Renal cortical epithelial cell (primary cell): ENCODE measurements at regions not wholly inside any gene's neighbourhood (a gene's known extent, or its start where the extent isn't known, plus 50 kb on each side); places are given as distances from the start of the nearest gene placed in this dataset.
"Not testable (repeated sequence)": the region's sequence is repeated elsewhere in the genome, so short reads cannot be mapped to it uniquely, and the experiment has no call there.

Source experiments
- DNase-seq: peaks from one replicate; pipeline ENCODE4 v3.0.0-alpha.2; 2011; ENCODE audit warnings: low read depth

GRCh38 chr1:185681034-185681633 is 53.1 kb upstream of the HMCN1 start:
- peak; percentile 63 for DNase-seq

GRCh38 chr1:185680453-185680852 is 53.7 kb upstream of the HMCN1 start:
- no peak for DNase-seq

GRCh38 chr1:185679220-185679619 is 55.0 kb upstream of the HMCN1 start:
- DNase-seq: no peak

DNA sequence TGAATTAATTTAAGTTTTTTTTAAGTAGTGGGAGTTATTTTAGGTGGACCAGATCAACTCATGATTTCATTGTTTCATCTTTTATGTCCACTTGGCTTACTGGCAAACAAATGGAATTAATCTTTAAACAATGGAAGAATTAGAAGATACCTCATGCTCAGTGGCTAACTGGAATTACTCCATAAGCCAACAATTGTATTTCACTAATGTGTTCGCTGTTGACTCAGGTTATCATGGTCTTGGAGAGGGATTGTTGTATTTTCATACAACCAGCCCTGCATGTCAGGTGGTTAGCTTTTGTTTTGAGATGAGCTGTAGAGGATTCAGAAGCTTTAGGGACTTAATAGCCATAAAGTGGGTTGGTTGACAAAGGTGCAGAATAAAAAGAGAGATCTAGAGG is 57.2 kb upstream of the HMCN1 start:
- peak; percentile 82 for DNase-seq

DNA sequence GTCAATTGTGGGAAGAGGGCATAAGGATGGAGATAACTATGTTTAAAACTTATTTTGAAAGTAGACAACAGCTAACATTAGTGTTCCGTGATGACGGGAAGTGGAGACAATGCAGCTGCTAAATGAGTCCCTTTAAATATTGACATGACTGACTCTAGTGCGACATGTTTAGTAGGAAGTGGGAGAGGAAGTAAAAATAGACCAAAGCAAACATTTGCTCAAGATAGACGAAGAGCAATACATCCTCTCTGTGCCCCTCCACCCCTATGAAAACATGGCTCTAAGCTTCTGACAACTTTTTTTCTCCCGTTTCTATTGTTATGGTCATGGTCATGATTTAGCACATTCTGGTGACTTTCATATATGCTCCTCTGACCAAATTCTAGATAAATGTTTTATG is 60.0 kb upstream of the HMCN1 start:
- no peak for DNase-seq

GRCh38 chr1:185672719-185673360 is 61.4 kb upstream of the HMCN1 start:
- no peak for DNase-seq

DNA sequence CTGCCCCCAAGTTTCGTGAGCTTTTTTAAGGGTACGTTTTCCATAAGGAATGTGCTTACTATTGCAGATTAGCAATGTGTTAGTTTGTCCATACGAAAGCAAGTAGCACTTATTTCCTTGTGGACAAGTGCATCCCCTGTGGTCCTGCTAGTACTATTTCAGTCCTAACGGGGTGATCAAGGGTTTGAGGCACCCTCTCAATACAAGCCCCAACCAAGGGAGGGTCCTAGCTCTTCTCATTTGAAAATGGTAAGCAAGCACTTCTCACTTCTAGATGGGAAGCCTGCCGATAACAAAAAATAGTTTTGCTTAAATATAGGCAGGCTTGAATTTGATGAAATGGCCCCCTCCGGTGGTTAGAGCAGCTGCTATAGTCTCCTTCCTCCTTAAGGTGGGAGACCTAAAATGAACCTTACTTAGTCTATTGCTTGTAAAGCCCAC is 64.0 kb upstream of the HMCN1 start:
- DNase-seq: peak; percentile 70

DNA sequence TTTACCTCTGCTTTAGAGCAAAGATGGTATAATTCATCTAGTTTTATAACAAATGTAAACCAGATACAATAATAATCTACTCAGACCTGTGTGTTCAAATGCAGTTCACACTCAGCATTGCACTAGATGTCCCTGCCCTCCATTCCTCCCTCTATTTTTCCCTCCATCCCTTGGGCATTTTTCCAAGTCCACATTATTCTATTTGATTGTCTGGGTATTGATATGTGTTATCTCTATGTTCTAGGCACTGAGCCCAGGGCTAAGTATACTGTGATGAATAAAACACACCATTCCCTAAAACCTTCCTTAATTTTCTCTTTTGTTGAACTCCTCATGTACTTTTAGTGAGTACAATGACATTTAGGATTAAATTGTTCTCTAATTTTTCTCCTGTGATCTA is 66.2 kb upstream of the HMCN1 start:
- no peak for DNase-seq

DNA sequence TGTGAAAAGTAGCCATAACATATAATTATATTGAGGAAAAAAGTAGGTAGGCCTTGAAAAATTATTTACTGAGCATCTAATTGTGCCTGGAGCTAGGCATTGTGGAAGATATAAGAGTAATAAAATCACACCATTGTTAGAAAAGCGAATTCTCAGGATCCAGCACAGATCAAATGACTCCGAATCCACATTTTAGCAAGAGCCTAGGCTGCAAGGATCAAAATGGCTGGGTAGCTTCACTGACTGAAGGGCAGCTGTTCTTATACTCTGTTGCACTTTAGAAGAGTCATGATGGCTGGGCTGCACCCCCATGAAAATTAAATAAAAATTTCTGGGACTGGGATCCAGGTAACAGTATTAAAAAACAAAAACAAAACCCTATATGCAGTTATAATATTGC is 67.6 kb upstream of the HMCN1 start:
- no peak for DNase-seq

- DNase-seq: no peak
Observed at GRCh38 chr1:185663771-185664296, 70.4 kb upstream of the HMCN1 start.

GRCh38 chr1:185663332-185663731 is 70.9 kb upstream of the HMCN1 start:
- peak; percentile 35 for DNase-seq

- no peak for DNase-seq
Observed at GRCh38 chr1:185661971-185662370, 72.2 kb upstream of the HMCN1 start.

GRCh38 chr1:185656663-185657062 is 77.5 kb upstream of the HMCN1 start:
- no peak for DNase-seq

- no peak for DNase-seq
Observed at GRCh38 chr1:185654952-185655314, 79.3 kb upstream of the HMCN1 start.

DNA sequence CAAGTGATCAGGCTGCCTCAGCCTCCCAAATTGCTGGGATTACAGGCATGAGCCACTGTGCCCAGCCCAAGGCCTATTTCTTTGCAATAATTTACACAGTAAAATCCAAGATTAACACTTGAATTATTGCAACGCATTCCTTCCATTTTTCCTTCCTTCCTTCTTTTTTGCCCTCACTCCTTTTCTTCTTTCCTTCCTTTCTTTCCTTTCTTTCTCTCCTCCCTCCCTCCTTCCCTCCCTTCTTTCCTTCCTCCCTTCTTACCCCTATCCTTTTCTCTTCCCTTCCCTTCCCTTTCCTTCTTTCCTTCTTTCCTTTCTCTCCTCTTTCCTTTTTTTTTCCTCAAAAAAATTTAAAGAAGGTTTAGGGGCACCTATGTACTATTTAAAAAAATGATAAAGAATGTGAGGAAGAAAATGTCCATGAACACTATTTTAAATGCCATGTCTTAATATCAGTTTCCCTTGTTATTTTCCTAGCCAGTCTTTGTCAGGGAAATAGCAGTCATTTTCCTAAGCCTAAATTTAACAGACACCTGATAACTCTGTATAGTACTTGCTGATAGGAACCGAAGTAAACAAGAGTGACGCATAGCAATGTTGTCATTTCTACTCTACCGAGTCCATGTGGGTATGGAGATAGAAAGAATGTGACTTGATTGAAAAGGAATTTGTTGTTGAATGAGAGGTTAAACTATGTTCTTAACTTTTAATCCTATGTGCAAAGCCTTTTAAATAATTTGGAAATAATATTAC is 79.8 kb upstream of the HMCN1 start:
- peak; percentile 87 for DNase-seq

DNA sequence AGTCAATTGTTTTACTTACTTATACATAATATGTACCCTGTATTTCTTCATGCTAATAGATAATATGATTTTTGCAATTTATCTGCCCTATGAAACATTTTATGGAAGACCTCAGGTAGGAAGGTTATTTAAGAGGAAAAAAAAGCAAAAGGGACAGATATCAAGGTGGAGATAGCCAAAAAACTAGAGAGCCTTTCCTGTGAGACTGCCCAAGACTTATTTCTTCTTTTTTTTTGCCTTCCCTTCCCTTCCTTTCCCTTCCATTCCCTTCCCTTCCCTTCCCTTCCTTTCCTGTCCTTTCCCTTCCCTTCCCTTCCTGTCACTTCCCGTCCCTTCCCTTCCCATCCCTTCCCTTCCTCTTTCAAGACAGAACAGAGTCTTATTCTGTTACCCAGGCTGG is 80.6 kb upstream of the HMCN1 start:
- no peak for DNase-seq

DNA sequence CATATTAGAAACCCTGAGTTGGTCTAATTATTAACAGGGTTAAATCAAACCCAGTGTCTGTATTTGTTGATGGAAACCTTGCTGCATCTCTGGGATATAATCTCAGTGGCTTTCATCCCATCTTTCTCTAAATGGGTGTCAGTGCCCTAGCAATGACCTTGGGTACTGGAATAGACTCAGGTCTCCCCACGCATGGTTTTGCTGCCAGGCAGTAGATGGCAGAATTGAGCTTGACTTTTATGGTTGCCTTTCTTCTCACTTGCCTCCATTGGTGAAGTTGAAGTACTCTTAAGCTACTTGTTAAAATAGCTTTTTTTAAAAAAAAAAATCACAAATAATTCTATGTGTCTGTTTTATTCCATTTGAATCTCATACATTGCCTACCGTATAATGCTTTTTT is 81.8 kb upstream of the HMCN1 start:
- no peak for DNase-seq

DNA sequence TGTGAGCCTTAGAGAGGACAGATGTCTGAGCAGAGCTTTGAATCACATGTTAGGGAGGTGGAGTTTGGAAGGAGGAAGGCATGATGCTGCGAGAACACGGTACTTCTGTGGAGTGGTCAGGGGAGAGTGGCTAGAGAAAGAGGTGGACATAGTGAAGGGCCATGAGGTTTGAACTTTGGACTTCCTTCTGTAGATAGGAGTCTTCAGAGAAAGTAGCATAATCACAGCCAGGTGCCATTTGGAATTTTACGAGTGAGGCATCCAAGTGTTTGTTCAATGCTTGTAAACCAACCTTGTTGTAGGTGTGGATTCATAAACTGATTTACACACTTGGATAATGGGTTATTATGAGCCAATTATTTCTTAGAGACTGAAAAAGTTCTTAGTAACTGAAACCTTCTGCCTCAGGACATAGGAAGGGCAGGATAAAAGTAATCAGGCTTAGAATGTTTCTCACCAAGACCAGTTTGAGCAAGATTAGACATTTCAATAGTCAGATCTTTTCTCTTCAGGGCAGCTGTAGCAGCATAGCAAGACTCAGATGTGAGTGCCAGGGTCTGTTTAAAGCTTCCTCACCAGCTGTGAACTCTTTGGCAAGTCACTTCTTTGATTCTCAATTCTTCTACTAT is 83.5 kb upstream of the HMCN1 start:
- DNase-seq: peak; percentile 79

GRCh38 chr1:185648858-185649589 is 85.2 kb upstream of the HMCN1 start:
- no peak for DNase-seq

DNA sequence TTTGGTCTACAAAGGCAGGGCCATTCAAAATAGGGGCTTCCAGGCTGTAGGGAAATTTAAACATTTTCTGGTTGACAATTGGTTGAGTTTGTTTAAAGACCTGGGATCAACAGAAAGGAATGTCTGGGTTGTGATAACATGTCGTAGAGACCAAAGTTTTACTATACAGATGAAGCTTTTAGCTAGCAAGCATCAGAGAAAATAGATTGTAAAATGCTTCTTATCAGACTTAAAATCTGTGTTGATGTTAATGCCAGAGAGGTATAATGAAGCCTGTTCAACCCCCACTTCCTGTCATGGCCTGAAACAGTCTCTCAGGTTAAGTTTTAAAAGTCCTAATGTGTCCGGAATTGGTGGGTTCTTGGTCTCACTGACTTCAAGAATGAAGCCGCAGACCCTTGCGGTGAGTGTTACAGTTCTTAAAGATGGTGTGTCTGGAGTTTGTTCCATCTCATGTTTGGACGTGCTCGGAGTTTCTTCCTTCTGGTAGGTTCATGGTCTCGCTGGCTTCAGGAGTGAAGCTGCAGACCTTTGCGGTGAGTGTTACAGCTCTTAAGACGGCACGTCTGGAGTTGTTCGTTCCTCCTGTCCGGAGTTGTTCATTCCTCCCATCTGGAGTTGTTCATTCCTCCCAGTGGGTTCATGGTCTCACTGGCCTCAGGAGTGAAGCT is 86.5 kb upstream of the HMCN1 start:
- not testable (repeated sequence) for DNase-seq

GRCh38 chr1:185646202-185646683 is 87.9 kb upstream of the HMCN1 start:
- peak; percentile 100 for DNase-seq
